Ovary (tissue), 3 donors: ENCODE measurements at regions not wholly inside any gene's neighbourhood (a gene's known extent, or its start where the extent isn't known, plus 50 kb on each side); places are given as distances from the start of the nearest gene placed in this dataset.

Source experiments
- EP300 ChIP-seq: sonication (generic); formaldehyde crosslinking; IDR thresholded peaks from one replicate; pipeline ENCODE4 v1.6.1; 2017; ENCODE audit warnings: antibody characterized with exemption
- POLR2A ChIP-seq: fragments of 450-650 bp; IDR thresholded peaks from one replicate; pipeline ENCODE4 v1.6.1; 2017; ENCODE audit warnings: antibody characterized with exemption, mild to moderate bottlenecking, moderate library complexity
- TF ChIP-seq, protein P1 (sequence below), 3 donors: fragments of 450-650 bp in 2 of 3; fragments of 200-600 bp in 1 of 3; IDR thresholded peaks; one replicate each; pipeline versions ENCODE4 v1.5.1 to v1.8.0; 2016 to 2022; ENCODE audit warnings: antibody characterized with exemption in 3 of 3, mild to moderate bottlenecking in 1 of 3
- donor health status: DM: no; HTN: no; CAD: no.

DNA sequence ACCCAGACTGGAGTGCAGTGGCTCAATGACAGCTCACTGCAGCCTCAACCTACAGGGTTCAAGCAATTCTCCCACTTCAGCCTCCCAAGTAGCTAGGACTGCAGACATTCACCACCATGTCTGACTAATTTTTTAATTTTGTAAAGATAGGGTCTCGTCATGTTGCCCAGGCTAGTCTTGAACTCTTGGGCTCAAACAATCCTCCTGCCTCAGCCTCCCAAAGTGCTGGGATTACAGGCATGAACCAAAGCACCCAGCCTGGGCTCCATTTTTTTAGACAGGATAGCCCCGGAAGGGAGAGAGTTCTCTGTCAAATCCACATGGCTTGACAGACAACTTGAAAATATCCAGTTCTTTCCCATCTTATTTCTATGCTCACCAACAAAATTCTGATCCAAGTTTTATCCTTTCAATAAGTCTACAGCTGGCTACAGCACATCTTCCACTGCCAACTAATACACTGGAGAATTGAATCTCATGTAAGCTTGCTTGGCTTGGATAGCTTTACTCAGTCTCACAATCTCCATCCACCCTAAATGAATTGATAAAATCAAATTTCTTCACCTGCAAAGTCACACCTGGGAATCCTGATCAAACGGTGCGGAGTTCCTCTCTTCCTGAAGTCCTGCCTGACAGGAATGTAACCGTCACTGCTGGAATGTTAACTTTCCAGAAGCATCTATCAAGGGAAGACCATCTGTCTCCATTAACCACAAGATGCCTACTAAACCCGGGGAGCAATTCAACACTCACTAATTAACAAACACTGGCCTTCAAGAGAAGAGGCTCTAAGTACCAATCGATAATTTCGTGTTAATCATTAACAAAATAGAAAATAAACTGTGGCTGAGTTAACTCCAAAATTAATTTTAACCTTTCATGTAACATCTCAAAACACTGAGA lies 239.7 kb upstream of the MKLN1 start:
- TF ChIP-seq, protein P1, sequence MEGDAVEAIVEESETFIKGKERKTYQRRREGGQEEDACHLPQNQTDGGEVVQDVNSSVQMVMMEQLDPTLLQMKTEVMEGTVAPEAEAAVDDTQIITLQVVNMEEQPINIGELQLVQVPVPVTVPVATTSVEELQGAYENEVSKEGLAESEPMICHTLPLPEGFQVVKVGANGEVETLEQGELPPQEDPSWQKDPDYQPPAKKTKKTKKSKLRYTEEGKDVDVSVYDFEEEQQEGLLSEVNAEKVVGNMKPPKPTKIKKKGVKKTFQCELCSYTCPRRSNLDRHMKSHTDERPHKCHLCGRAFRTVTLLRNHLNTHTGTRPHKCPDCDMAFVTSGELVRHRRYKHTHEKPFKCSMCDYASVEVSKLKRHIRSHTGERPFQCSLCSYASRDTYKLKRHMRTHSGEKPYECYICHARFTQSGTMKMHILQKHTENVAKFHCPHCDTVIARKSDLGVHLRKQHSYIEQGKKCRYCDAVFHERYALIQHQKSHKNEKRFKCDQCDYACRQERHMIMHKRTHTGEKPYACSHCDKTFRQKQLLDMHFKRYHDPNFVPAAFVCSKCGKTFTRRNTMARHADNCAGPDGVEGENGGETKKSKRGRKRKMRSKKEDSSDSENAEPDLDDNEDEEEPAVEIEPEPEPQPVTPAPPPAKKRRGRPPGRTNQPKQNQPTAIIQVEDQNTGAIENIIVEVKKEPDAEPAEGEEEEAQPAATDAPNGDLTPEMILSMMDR (IDR thresholded peaks at IDR 0.05), result no peak
- TF ChIP-seq POLR2A (no peak), EP300 (no peak)
